HG03457 (cell line): ENCODE measurements at regions not wholly inside any gene's neighbourhood (a gene's known extent, or its start where the extent isn't known, plus 50 kb on each side); places are given as distances from the start of the nearest gene placed in this dataset.

Experiments used
- ATAC-seq: cut with Tn5 transposase; IDR thresholded peaks from one replicate; pipeline ENCODE4 v1.9.1; 2021; ENCODE audit warnings: moderate number of reproducible peaks; ENCODE audit not compliant: unreplicated experiment

GRCh38 chr9:108212184-108212583, 643.6 kb downstream of the ACTL7B start:
- no peak for ATAC-seq

GRCh38 chr9:108211411-108211955, 644.3 kb downstream of the ACTL7B start:
- no peak for ATAC-seq

- ATAC-seq = no peak
Measured at GRCh38 chr9:108209132-108209685, 646.6 kb downstream of the ACTL7B start.

GRCh38 chr9:108207561-108208165, 648.1 kb downstream of the ACTL7B start:
- ATAC-seq = no peak

GRCh38 chr9:108205276-108205675, 650.5 kb downstream of the ACTL7B start:
- no peak for ATAC-seq

- ATAC-seq = no peak
Measured at GRCh38 chr9:108197899-108198298, 657.9 kb downstream of the ACTL7B start.

GRCh38 chr9:108197008-108197365, 658.8 kb downstream of the ACTL7B start:
- no peak for ATAC-seq

GRCh38 chr9:108196332-108197007, 659.3 kb downstream of the ACTL7B start:
- no peak for ATAC-seq

GRCh38 chr9:108194154-108194553, 661.6 kb downstream of the ACTL7B start:
- ATAC-seq = no peak

GRCh38 chr9:108193026-108193710, 662.6 kb downstream of the ACTL7B start:
- ATAC-seq = no peak

GRCh38 chr9:108191065-108191464, 664.7 kb downstream of the ACTL7B start:
- ATAC-seq = no peak

- no peak for ATAC-seq
Measured at GRCh38 chr9:108188976-108189375, 666.8 kb downstream of the ACTL7B start.

- ATAC-seq = no peak
Measured at GRCh38 chr9:108188482-108188881, 667.3 kb downstream of the ACTL7B start.

- no peak for ATAC-seq
Measured at GRCh38 chr9:108186642-108187395, 669.0 kb downstream of the ACTL7B start.

GRCh38 chr9:108185613-108186012, 670.2 kb downstream of the ACTL7B start:
- no peak for ATAC-seq

- ATAC-seq = no peak
Measured at GRCh38 chr9:108184941-108185340, 670.8 kb downstream of the ACTL7B start.

- ATAC-seq = no peak
Measured at GRCh38 chr9:108184009-108184408, 671.8 kb downstream of the ACTL7B start.

GRCh38 chr9:108182950-108183381, 672.8 kb downstream of the ACTL7B start:
- ATAC-seq = peak; percentile 88

- ATAC-seq = no peak
Measured at GRCh38 chr9:108182270-108182669, 673.5 kb downstream of the ACTL7B start.

- ATAC-seq = no peak
Measured at GRCh38 chr9:108181441-108181840, 674.3 kb downstream of the ACTL7B start.

- no peak for ATAC-seq
Measured at GRCh38 chr9:108180541-108180940, 675.2 kb downstream of the ACTL7B start.
